IPS DF 4.7 (cell line): ENCODE measurements at regions not wholly inside any gene's neighbourhood (a gene's known extent, or its start where the extent isn't known, plus 50 kb on each side); places are given as distances from the start of the nearest gene placed in this dataset.
"Not testable (repeated sequence)": the region's sequence is repeated elsewhere in the genome, so short reads cannot be mapped to it uniquely, and the experiment has no call there.

Source experiments
- DNase-seq: peaks from one replicate; pipeline ENCODE4 v3.0.0-alpha.2; 2013; ENCODE audit warnings: low spot score; ENCODE audit errors: extremely low read depth

- DNase-seq = no peak
Observed at GRCh38 chr2:145402706-145403277, 882.9 kb upstream of the ZEB2 start.

GRCh38 chr2:145399131-145399530 is 879.2 kb upstream of the ZEB2 start:
- no peak for DNase-seq

- no peak for DNase-seq
Observed at GRCh38 chr2:145394181-145394580, 874.3 kb upstream of the ZEB2 start.

DNA sequence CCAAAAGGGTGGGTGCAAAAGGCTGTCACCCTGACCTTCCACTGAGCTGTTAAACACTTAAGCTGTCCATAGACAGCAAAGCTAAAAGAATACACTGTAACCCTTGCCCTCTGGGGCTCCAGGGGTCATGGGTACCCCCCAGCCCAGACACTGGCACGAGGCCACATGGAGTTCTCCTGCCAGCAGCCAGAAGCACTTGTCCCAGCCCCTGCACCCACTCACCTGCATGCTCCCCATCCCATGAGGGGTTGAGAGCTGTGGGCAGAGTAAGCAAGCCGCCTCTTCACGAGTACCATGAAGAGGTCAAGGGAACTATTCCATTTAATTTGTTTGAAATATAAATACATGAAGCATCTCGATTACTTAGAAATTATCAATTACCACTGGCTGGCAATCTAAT is 867.1 kb upstream of the ZEB2 start:
- DNase-seq = no peak

DNA sequence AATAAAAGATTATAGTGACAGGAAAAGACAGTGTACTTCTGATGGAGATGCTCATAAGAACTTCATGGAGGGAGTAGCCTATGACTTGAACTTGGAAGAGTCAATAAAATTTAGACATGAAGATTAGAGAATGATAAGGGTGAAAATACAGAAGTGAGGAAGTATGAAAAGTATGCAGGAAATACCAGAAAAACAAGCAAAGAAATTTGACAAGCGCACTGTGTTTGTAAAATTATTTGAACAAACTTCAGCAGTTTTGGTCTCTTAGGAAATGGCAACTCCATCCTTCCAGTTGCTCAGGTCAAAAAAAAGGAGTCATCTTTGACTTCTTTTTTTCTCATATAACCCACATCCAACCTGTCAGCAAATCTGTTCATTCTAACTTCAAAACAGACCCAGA is 864.0 kb upstream of the ZEB2 start:
- no peak for DNase-seq

DNA sequence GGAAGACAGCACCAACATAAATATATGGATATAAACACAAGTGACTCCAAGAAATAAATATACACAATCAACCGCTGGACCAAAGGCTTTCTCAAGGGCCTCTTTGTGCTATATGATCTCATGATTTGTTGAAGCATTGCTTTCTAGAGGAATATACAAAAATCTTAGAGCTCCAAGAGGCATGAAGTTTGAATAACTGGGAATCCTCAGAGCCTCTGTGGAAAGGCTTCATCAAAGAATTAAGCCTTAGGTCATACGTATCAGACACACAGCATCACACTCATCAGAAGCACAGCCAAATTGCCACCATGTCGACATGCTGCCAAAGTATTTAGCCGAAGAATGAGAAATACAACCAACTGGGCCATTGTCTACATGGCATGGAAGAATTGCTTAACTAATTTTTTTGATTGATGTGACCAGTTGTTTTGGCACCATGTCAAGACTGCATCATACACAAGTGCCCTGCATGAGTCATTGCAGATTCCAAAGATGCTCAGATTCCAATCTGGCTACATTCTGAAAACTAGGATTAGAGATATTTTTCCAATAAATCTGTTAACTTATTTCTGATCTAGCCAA is 860.6 kb upstream of the ZEB2 start:
- DNase-seq = no peak

DNA sequence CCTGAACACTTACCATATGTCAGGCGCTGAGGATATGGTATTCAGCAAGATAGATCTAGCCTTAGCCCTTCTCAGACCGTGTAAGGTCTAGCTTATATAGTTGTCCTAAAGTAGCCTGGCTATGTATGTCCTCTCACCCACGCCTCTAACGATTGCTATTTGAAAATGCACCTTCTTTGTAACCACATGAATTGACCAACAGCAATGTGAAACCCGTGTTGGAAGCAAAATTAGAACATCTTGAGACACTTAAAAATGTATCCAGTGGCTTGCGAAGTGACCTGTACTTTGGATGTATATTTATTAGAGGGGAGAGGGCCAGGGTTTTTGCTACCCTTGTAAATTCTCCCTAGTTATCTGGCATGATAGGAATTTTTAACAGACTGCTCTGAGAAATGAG is 860.0 kb upstream of the ZEB2 start:
- DNase-seq = no peak

DNA sequence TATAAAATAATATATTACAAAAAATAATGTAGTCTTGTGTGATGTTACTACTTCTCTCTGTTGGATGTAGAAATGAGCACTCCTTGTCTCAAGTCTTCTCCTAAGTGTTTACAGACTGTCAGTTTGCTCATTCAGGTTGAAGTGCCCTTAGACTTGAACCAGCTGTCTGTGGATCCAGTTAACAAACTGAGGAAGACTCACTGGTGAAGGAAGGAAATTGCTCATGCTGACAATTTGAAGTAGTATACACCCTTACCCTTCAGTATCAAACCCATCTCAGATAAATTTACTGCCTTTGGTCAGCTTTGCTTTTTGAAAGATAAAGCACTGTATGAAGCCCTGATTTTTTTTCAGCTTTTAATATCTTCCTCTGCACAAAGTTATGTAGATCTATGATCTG is 854.2 kb upstream of the ZEB2 start:
- DNase-seq = no peak

GRCh38 chr2:145367334-145367733 is 847.4 kb upstream of the ZEB2 start:
- DNase-seq = not testable (repeated sequence)

- no peak for DNase-seq
Observed at GRCh38 chr2:145366341-145366740, 846.4 kb upstream of the ZEB2 start.

- DNase-seq = no peak
Observed at GRCh38 chr2:145360129-145360790, 840.3 kb upstream of the ZEB2 start.

- no peak for DNase-seq
Observed at GRCh38 chr2:145359561-145359960, 839.6 kb upstream of the ZEB2 start.

DNA sequence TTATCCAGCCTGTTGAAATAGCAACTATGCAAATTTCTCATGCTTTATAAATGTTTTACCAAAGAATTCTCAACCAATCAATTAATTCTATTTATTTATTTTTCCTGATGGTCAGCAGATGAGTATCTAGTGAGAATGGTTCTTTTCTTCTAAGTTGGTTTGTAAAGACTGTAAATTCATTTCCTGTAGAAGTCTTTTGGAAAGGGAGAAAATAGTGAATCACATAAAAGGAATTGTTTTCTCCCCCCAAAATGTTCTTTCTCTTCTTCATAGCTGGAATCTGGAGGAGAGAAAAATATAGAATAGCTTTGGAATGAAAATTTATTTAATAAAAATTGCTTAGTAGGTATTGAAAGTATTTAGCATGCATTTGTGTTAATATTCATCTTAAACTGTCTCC is 836.1 kb upstream of the ZEB2 start:
- DNase-seq = no peak

- DNase-seq = no peak
Observed at GRCh38 chr2:145352484-145352883, 832.6 kb upstream of the ZEB2 start.

DNA sequence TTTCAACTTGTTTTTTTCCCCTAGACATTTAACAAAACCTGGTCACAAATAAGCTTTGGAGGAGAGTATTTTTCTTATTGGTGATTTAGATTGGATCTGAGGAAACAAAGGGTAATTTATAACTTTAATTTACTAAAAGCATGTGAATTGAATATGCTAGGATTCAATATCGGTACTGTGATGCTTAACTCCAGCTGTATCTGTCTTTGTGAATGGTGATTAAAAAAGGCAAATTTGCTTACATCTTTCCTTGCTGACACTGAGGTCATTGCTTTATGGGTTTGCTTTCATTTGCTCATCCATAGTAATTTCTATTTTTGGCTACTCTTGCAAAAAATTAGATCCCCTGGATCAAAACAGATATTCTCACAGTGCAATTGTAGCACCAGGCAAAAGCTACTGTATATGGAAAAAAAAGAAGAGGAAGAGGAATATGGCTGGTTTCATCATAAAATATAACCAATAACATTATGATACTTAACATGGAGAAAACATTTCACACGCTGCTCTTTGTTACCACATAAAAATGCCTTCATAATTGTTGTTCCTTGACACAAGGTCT is 832.0 kb upstream of the ZEB2 start:
- no peak for DNase-seq

DNA sequence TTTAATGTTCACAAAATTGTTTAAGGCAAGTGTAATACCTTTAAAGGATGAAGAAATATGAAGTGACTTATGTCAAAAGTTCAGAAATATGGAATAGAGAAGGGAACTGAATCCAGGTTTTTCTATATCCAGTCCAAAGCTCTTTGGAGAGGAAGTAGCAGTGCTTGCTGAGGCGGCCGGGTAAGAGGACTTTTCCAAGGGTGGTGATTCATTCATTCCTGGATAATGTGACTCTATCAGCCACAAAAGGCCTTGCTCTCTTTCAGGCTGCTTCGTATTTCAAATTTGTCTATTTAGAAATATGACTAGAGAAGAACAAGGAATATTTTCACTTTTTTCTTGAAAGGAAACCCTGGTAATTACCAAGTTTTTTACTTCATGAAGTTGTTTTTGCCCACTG is 830.1 kb upstream of the ZEB2 start:
- no peak for DNase-seq

DNA sequence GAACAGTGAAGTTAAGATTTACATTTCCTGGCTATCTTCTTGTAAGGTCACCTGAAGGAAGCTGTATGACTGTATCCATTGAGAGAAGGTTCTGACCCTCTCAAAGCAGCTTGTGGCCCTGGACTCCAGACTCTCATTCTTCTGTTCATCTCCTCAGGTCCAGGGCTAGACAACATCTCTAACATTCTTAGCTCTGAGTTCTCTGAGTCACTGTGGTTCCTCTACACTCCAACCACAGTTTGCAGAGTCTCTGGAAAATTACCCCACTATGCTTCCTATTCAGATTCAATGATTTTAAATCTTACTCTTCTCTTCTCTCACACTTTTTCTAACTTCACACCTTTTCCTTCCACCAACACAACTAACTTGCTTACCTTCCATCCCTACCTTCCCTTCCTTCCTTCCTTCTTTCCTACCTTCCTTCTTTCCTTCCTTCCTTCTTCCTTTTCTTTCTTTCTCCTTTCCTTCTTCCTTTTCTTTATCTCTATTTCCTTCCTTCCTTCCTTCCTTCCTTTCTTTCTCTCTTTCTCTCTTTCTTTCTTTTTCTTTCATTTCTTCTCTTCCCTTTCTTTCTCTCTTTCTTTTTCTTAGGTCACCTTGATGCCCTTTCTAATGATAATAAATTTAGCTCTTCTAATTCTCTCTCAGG is 824.3 kb upstream of the ZEB2 start:
- no peak for DNase-seq

DNA sequence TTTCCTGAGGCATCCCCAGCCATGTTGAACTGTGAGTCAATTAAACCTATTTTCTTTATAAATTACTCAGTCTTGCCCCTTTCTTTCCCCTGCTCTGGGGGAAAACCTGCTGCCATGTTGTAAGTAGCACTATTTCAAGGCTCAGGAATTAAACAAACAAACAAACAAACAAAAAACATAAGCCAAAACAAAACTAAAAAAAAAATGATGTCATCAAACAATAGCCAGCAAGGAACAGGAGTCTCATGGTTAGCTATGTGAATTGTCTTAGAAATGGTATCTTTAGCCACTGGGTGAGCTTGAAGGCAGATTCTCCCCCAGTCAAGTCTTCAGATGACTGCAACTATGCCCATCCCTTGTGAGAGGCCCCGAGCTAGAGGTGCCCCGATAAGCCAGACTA is 823.4 kb upstream of the ZEB2 start:
- no peak for DNase-seq

DNA sequence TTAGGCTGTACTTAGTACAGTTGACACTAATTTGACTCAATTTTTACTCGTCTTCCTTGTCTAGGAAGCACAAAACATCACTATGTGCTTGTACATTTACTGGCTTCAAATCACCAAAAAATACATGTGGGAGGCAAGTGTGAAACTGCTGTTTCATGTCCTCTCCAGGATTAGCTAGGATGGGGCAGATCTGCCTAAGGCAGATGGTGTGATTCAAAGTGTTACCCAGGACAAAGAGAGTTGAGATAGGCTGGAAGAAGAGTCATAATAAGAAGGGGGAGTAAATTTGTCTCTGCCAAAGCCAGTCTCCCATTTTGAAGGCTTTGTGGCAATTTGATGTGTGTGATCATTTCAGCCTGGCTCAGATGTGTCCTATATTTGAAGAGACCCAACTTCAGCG is 821.6 kb upstream of the ZEB2 start:
- DNase-seq = no peak

- no peak for DNase-seq
Observed at GRCh38 chr2:145339646-145340045, 819.7 kb upstream of the ZEB2 start.

GRCh38 chr2:145332210-145332898 is 812.4 kb upstream of the ZEB2 start:
- no peak for DNase-seq

DNA sequence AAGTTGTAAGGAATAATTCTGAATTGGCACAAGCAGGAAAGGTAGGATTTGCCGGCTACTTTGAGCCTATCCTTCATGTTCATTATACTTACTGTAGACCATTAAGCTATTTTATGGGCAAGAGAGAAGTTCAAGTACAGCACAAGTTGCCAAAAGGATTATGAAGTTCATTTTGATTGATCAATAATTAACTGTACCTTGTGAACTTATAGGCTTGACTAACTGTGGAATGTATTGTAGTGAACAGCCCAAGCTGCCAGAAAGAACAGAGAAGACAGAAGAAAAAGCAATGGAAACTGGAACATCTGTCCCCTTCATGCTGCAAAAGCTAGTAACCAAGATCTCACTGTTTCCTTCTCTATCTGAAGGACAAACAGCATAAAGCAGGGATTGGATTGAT is 810.1 kb upstream of the ZEB2 start:
- DNase-seq = no peak
